ENCODE measurements at regions not wholly inside any gene's neighbourhood (a gene's known extent, or its start where the extent isn't known, plus 50 kb on each side); places are given as distances from the start of the nearest gene placed in this dataset.

GRCh38 chr14:51507511-51507905, 144.2 kb upstream of the FRMD6 start:
- TF ChIP-seq CTCF (conservative IDR thresholded peaks at IDR 0.05; ENCODE audit: low read depth in 2 of 2) (no peak), POLR2AphosphoS5 (IDR thresholded peaks at IDR 0.05; ENCODE audit: low read depth) (no peak), CREB1 (CRISPR knock-in tag; IDR thresholded peaks at IDR 0.05; ENCODE audit: low read depth) (no peak), EZH2phosphoT487 (IDR thresholded peaks at IDR 0.05; ENCODE audit: unreplicated experiment) (no peak), EZH2 (IDR thresholded peaks at IDR 0.05; ENCODE audit: low read depth, unreplicated experiment) (no peak), NANOG (IDR thresholded peaks at IDR 0.05; ENCODE audit: borderline replicate concordance) (no peak), REST (IDR thresholded peaks at IDR 0.05; ENCODE audit: unreplicated experiment) (no peak), ZNF462 (CRISPR knock-in tag; IDR thresholded peaks at IDR 0.05) (no peak), JUNB (IDR thresholded peaks at IDR 0.05; ENCODE audit: unreplicated experiment) (no peak)
